ENCODE measurements at regions not wholly inside any gene's neighbourhood (a gene's known extent, or its start where the extent isn't known, plus 50 kb on each side); places are given as distances from the start of the nearest gene placed in this dataset.

GRCh38 chr3:164200053-164200823 lies 878.1 kb downstream of the SI start:
- TF ChIP-seq CTCF (IDR thresholded peaks at IDR 0.05): no peak
- TF ChIP-seq POLR2A (IDR thresholded peaks at IDR 0.05): no peak
